ENCODE measurements at regions not wholly inside any gene's neighbourhood (a gene's known extent, or its start where the extent isn't known, plus 50 kb on each side); places are given as distances from the start of the nearest gene placed in this dataset.

DNA sequence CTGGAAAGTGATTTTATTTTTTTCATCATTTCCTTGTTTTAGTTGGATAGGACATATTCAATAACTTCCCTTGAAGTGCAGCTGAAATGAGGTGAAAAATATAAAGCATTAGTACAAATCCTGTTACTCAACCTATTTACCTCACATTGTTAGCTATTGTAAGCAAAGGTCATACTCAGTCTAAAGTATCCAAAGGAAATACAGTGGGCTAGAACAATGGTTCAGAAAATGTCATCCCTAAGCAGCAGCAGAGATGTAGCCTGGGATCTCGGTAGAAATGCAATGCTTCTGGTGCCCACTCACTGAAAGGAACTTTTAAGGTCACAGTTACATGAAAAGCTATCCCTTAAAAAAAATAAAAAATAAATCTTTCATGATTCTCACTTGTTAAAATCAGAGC is 300.6 kb downstream of the PPP4R3C start:
- no peak for TF ChIP-seq EZH2 (IDR thresholded peaks at IDR 0.05; ENCODE audit: borderline replicate concordance, low read length)
- TF ChIP-seq, protein P1, sequence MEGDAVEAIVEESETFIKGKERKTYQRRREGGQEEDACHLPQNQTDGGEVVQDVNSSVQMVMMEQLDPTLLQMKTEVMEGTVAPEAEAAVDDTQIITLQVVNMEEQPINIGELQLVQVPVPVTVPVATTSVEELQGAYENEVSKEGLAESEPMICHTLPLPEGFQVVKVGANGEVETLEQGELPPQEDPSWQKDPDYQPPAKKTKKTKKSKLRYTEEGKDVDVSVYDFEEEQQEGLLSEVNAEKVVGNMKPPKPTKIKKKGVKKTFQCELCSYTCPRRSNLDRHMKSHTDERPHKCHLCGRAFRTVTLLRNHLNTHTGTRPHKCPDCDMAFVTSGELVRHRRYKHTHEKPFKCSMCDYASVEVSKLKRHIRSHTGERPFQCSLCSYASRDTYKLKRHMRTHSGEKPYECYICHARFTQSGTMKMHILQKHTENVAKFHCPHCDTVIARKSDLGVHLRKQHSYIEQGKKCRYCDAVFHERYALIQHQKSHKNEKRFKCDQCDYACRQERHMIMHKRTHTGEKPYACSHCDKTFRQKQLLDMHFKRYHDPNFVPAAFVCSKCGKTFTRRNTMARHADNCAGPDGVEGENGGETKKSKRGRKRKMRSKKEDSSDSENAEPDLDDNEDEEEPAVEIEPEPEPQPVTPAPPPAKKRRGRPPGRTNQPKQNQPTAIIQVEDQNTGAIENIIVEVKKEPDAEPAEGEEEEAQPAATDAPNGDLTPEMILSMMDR (IDR thresholded peaks at IDR 0.05; ENCODE audit: low read length), result no peak

Data from OCI-LY1 (cell line).